H1 (cell line): ENCODE measurements at regions not wholly inside any gene's neighbourhood (a gene's known extent, or its start where the extent isn't known, plus 50 kb on each side); places are given as distances from the start of the nearest gene placed in this dataset.

Experiments used
- ASH2L ChIP-seq: fragments of 200-600, 300-600 bp; sonication (generic); IDR thresholded peaks from one replicate; pipeline ENCODE4 v1.7.1; 2017; ENCODE audit warnings: low read length
- ATF3 ChIP-seq: IDR thresholded peaks from 2 replicates; pipeline ENCODE4 v1.6.1; 2011; ENCODE audit warnings: low read depth, mild to moderate bottlenecking, low read length; ENCODE audit not compliant: insufficient read depth
- EP300 ChIP-seq, 2 experiments: IDR thresholded peaks; 1 replicate in 1 of 2; 2 replicates in 1 of 2; pipeline ENCODE4 v1.6.1; 2011 to 2012; ENCODE audit warnings: low read depth in 2 of 2, low read length in 2 of 2, mild to moderate bottlenecking in 2 of 2, borderline replicate concordance in 1 of 2, inconsistent platforms in 1 of 2, moderate library complexity in 1 of 2
- EZH2 ChIP-seq: fragments of 200-600 bp; sonication (generic); IDR thresholded peaks from 2 replicates; pipeline ENCODE4 v1.7.1; 2012; ENCODE audit warnings: low read depth, mild to moderate bottlenecking, moderate library complexity, low read length, inconsistent platforms; ENCODE audit not compliant: severe bottlenecking
- POLR2AphosphoS5 ChIP-seq: IDR thresholded peaks from 2 replicates; pipeline ENCODE4 v1.6.1; 2011; ENCODE audit warnings: low read depth, low read length
- SIN3A ChIP-seq, 2 experiments: IDR thresholded peaks in 1 of 2; conservative IDR thresholded peaks in 1 of 2; 2 replicates each; pipeline ENCODE4 v1.6.1; 2011 to 2012; ENCODE audit warnings: low read length in 2 of 2, improper control_type of control experiment in 1 of 2, low read depth in 1 of 2, mild to moderate bottlenecking in 1 of 2
- SIX5 ChIP-seq: IDR thresholded peaks from 2 replicates; pipeline ENCODE4 v1.6.1; 2011; ENCODE audit warnings: mild to moderate bottlenecking, low read depth, low read length
- TF ChIP-seq, protein P1 (sequence below), 3 experiments: IDR thresholded peaks; 1 replicate in 2 of 3; 2 replicates in 1 of 3; pipeline versions ENCODE4 v1.5.1 to v1.6.1; 2011; ENCODE audit warnings: low read length in 3 of 3, mild to moderate bottlenecking in 3 of 3, inconsistent platforms in 2 of 3, low read depth in 1 of 3, moderate library complexity in 1 of 3; ENCODE audit not compliant: insufficient read depth in 1 of 3; ENCODE audit errors: control extremely low read depth in 1 of 3

- TF ChIP-seq ASH2L = no peak
- TF ChIP-seq EP300 (IDR thresholded peaks at IDR 0.05; ENCODE audit: borderline replicate concordance in 1 of 2, low read depth in 2 of 2, low read length in 2 of 2) = no peak
- TF ChIP-seq POLR2AphosphoS5 = no peak
- TF ChIP-seq SIX5 = no peak
- no peak for TF ChIP-seq EZH2
- TF ChIP-seq ATF3 = no peak
- TF ChIP-seq SIN3A (conservative IDR thresholded peaks at IDR 0.05 in 1 of 2, IDR thresholded peaks at IDR 0.05 in 1 of 2; ENCODE audit: low read depth in 1 of 2, low read length in 2 of 2) = no peak
- TF ChIP-seq, protein P1, sequence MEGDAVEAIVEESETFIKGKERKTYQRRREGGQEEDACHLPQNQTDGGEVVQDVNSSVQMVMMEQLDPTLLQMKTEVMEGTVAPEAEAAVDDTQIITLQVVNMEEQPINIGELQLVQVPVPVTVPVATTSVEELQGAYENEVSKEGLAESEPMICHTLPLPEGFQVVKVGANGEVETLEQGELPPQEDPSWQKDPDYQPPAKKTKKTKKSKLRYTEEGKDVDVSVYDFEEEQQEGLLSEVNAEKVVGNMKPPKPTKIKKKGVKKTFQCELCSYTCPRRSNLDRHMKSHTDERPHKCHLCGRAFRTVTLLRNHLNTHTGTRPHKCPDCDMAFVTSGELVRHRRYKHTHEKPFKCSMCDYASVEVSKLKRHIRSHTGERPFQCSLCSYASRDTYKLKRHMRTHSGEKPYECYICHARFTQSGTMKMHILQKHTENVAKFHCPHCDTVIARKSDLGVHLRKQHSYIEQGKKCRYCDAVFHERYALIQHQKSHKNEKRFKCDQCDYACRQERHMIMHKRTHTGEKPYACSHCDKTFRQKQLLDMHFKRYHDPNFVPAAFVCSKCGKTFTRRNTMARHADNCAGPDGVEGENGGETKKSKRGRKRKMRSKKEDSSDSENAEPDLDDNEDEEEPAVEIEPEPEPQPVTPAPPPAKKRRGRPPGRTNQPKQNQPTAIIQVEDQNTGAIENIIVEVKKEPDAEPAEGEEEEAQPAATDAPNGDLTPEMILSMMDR (IDR thresholded peaks at IDR 0.05; ENCODE audit: control extremely low read depth in 1 of 3, insufficient read depth in 1 of 3, low read depth in 1 of 3, low read length in 3 of 3) = no peak
Observed at GRCh38 chr5:164353155-164353554, 847.7 kb downstream of the MAT2B start.
